ENCODE measurements at regions not wholly inside any gene's neighbourhood (a gene's known extent, or its start where the extent isn't known, plus 50 kb on each side); places are given as distances from the start of the nearest gene placed in this dataset.

- no peaks in the 10 kb centered on the region for H3K4me1 ChIP-seq (ENCODE audit: control insufficient read depth in 1 of 2, insufficient read depth in 2 of 2, low read length in 2 of 2)
- H3K79me2 ChIP-seq (ENCODE audit: insufficient read depth, low read length), result no peaks in the 10 kb centered on the region
- no peak overlapping the region for H3K4me3 ChIP-seq (replicated peaks in 1 of 2; ENCODE audit: low read depth in 1 of 2, low read length in 2 of 2)
- TF ChIP-seq EZH2 (IDR thresholded peaks at IDR 0.05) (no peak), YY1 (IDR thresholded peaks at IDR 0.05; ENCODE audit: extremely low read depth, insufficient replicate concordance, low read depth, low read length) (no peak), CBX3 (IDR thresholded peaks at IDR 0.05; ENCODE audit: low read depth) (no peak), ZFX (IDR thresholded peaks at IDR 0.05) (no peak), CTCF (IDR thresholded peaks at IDR 0.05 in 2 of 3, conservative IDR thresholded peaks at IDR 0.05 in 1 of 3; ENCODE audit: borderline replicate concordance in 1 of 3, insufficient read depth in 1 of 3, low read depth in 2 of 3, low read length in 2 of 3) (no peak), ELF1 (IDR thresholded peaks at IDR 0.05; ENCODE audit: borderline replicate concordance, low read depth) (no peak), ATF3 (IDR thresholded peaks at IDR 0.05) (no peak), SP1 (IDR thresholded peaks at IDR 0.05; ENCODE audit: low read depth) (no peak), ZNF274 (IDR thresholded peaks at IDR 0.05; ENCODE audit: low read depth, low read length) (no peak), JUND (IDR thresholded peaks at IDR 0.05) (no peak), FOSL1 (IDR thresholded peaks at IDR 0.05; ENCODE audit: low read depth) (no peak), POLR2A (IDR thresholded peaks at IDR 0.05; ENCODE audit: borderline replicate concordance, extremely low read depth, insufficient read depth, insufficient read length) (no peak), POLR2AphosphoS5 (IDR thresholded peaks at IDR 0.05; ENCODE audit: low read depth, low read length) (no peak)
- H3K27ac ChIP-seq (ENCODE audit: low read depth, low read length), result no peak overlapping the region
- CTCF ChIA-PET, result no interaction called here
- no peak overlapping the region for H3K4me2 ChIP-seq (ENCODE audit: low read length)
- POLR2A ChIA-PET, result no interaction called here
- H3K9me2 ChIP-seq (ENCODE audit: insufficient read depth), result no peaks in the 10 kb centered on the region
- H4K20me1 ChIP-seq (ENCODE audit: insufficient read depth), result no peaks in the 10 kb centered on the region
- ATAC-seq (no peak), DNase-seq (ENCODE audit: low read depth, low spot score) (no peak)
- no peaks in the 10 kb centered on the region for H3K27me3 ChIP-seq (ENCODE audit: insufficient read depth, low read length)
- BruUV-seq (replicated peaks), result no TSS peak
- H2AFZ ChIP-seq (ENCODE audit: low read depth, low read length, poor library complexity, severe bottlenecking), result no peak overlapping the region
- intact Hi-C loops (cut with micrococcal nuclease), result no loop called here
- H3K9me3 ChIP-seq (ENCODE audit: control insufficient read depth in 1 of 2, insufficient read depth in 1 of 2, low read depth in 1 of 2, low read length in 2 of 2), result peaks cover 8 to 9% of the 10 kb centered on the region in 2 experiments; a peak in 2 of 4 replicates
- H3K36me3 ChIP-seq (ENCODE audit: control insufficient read depth in 1 of 2, insufficient read depth in 2 of 2, low read length in 2 of 2), result no peaks in the 10 kb centered on the region
- RAD21 ChIA-PET (ENCODE audit: low non-redundant PET in 1 of 2, low total read pairs in 2 of 2, uncharacterized antibody in 2 of 2, unreplicated experiment in 2 of 2), result no interaction called here
- no peak overlapping the region for H3K9ac ChIP-seq (ENCODE audit: low read length)
These were observed 2269.3 kb upstream of the RAG2 start for GRCh38 chr11:38867338-38867737.
